Vagina (tissue), 2 donors: ENCODE measurements at regions not wholly inside any gene's neighbourhood (a gene's known extent, or its start where the extent isn't known, plus 50 kb on each side); places are given as distances from the start of the nearest gene placed in this dataset.

Experiments used
- DNase-seq, 2 donors: peaks; one replicate each; pipeline ENCODE4 v3.0.0-alpha.2; 2017; ENCODE audit errors: extremely low spot score in 2 of 2
- H3K27ac ChIP-seq: fragments of 200-600 bp; sonication (generic); one replicate; pipeline ENCODE4 v1.5.1; 2019
- H3K27me3 ChIP-seq: fragments of 200-600 bp; sonication (generic); one replicate; pipeline ENCODE4 v1.5.1; 2019
- H3K36me3 ChIP-seq, 2 donors: fragments of 200-600 bp; sonication (generic); one replicate each; pipeline ENCODE4 v1.5.1; 2017 to 2019
- H3K4me1 ChIP-seq: fragments of 200-600 bp; sonication (generic); one replicate; pipeline ENCODE4 v1.5.1; 2019
- H3K4me3 ChIP-seq, 2 donors: fragments of 200-600 bp; sonication (generic); 1 replicate in 1 of 2; 2 replicates in 1 of 2; pipeline ENCODE4 v1.5.1; 2016 to 2019
- H3K9me3 ChIP-seq: fragments of 200-600 bp; sonication (generic); one replicate; pipeline ENCODE4 v1.5.1; 2019
- POLR2A ChIP-seq, 2 donors: fragments of 450-650 bp; IDR thresholded peaks; one replicate each; pipeline ENCODE4 v1.6.1; 2017; ENCODE audit warnings: antibody characterized with exemption in 2 of 2, mild to moderate bottlenecking in 2 of 2, moderate library complexity in 2 of 2
- POLR2AphosphoS5 ChIP-seq, 2 donors: sonication (generic); formaldehyde crosslinking; IDR thresholded peaks; one replicate each; pipeline ENCODE4 v1.9.0; 2017; ENCODE audit warnings: antibody characterized with exemption in 2 of 2, mild to moderate bottlenecking in 2 of 2, low read depth in 1 of 2; ENCODE audit not compliant: insufficient read depth in 1 of 2
- intact Hi-C: fragments of 100-400 bp; cut with DNase I; formaldehyde crosslinking; loops from one replicate; pipeline ENCODE4 v1.15.1; 2023
- TF ChIP-seq, protein P1 (sequence below), 3 experiments: fragments of 450-650 bp in 2 of 3; fragments of 200-600 bp in 1 of 3; sonication (generic) in 1 of 3; IDR thresholded peaks; one replicate each; pipeline ENCODE4 v1.5.1; 2017 to 2019; ENCODE audit warnings: antibody characterized with exemption in 3 of 3, mild to moderate bottlenecking in 2 of 3, moderate library complexity in 2 of 3

DNA sequence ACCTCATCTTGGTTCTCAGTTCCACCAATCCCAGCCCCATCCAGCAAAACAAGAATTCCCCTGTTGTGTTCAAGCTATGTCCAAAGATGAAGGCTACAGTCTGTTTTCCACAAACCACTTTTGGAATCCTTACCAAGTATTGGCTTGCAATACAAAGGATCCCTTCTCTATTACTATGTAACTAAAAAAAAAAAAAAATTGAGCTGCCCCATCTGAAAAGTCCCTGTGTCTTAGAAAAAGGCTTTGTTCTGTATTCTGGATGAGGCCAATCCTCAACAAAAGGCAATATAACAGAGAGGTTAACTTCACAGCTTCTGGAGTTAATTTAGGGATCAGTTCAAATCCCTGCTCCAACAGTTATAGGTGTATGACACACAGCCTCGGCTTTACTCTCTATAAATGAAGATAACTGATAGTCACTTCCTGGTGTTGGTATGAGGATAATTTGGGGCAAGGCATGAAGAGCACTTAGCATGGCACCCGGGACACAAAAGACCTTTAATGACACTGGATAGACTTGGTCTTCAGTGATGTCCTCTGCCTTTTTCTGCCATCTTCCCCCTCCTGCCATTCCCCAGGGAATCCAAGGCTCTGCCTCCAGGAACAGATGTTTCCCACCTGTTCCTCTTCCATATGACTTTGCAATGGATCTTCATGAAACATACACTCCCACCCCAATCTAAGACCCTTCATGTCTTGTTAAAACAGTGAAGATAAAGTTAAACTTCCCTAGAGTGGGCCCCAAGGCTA is 61.2 kb upstream of the ATL2 start:
- no peaks in the 10 kb centered on the region for H3K27me3 ChIP-seq
- intact Hi-C loops: no loop called here
- H3K36me3 ChIP-seq: no peaks in the 10 kb centered on the region
- no peak overlapping the region for H3K27ac ChIP-seq
- no peak overlapping the region for H3K4me3 ChIP-seq
- H3K9me3 ChIP-seq: no peaks in the 10 kb centered on the region
- H3K4me1 ChIP-seq: peaks cover 19% of the 10 kb centered on the region
- DNase-seq: no peak
- TF ChIP-seq, protein P1, sequence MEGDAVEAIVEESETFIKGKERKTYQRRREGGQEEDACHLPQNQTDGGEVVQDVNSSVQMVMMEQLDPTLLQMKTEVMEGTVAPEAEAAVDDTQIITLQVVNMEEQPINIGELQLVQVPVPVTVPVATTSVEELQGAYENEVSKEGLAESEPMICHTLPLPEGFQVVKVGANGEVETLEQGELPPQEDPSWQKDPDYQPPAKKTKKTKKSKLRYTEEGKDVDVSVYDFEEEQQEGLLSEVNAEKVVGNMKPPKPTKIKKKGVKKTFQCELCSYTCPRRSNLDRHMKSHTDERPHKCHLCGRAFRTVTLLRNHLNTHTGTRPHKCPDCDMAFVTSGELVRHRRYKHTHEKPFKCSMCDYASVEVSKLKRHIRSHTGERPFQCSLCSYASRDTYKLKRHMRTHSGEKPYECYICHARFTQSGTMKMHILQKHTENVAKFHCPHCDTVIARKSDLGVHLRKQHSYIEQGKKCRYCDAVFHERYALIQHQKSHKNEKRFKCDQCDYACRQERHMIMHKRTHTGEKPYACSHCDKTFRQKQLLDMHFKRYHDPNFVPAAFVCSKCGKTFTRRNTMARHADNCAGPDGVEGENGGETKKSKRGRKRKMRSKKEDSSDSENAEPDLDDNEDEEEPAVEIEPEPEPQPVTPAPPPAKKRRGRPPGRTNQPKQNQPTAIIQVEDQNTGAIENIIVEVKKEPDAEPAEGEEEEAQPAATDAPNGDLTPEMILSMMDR (IDR thresholded peaks at IDR 0.05): no peak
- TF ChIP-seq POLR2AphosphoS5 (IDR thresholded peaks at IDR 0.05; ENCODE audit: insufficient read depth in 1 of 2, low read depth in 1 of 2): no peak
- no peak for TF ChIP-seq POLR2A (IDR thresholded peaks at IDR 0.05)

DNA sequence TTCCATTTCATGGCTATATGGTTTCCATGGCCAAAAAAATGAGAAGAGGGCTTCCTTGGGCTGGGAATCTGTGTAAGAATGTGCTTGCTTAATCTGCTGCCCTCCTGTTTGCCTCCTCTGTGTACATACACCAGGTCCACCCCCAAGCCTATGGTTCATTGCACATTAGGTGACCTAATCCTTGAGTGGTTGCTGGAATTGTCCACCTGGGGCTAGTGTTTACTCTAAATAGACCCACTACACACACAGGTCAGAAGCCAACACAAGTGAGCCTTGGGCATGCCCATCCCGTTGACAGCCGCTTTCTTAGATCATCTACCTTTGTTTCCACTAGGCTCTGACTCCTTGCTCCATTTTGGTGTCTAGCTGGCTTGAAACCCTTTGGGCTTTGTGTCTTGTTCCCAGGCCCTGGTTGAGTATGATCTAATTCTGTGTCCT is 59.2 kb upstream of the ATL2 start:
- intact Hi-C loops: no loop called here
- Histone ChIP-seq H3K4me1 (peaks cover 2% of the 10 kb centered on the region), H3K36me3 (no peaks in the 10 kb centered on the region), H3K27me3 (no peaks in the 10 kb centered on the region), H3K4me3 (no peak overlapping the region), H3K9me3 (no peaks in the 10 kb centered on the region), H3K27ac (no peak overlapping the region)
- TF ChIP-seq, protein P1 (IDR thresholded peaks at IDR 0.05): no peak
- DNase-seq: no peak

DNA sequence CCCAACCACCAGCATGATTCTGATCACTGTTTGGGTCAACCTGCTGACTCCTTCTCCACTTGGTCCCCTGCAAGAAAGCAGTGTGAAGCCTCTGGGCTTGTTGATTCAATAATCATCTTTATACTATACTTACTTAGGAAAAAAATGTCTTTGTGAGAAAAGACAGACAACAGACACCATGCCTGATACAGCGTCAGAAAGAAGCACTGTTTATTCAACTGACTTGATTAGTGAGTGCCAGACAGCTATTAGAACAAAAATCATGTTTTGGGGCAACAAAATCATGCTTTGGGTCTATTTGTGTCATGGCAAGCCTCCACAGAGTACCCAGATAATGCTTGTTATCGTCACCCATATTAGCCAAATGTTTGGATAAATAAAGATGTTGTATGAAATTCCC is 58.7 kb upstream of the ATL2 start:
- Histone ChIP-seq H3K4me3 (no peak overlapping the region), H3K9me3 (no peaks in the 10 kb centered on the region), H3K27me3 (no peaks in the 10 kb centered on the region), H3K27ac (no peak overlapping the region), H3K36me3 (no peaks in the 10 kb centered on the region), H3K4me1 (no peaks in the 10 kb centered on the region)
- no peak for TF ChIP-seq POLR2AphosphoS5 (IDR thresholded peaks at IDR 0.05; ENCODE audit: insufficient read depth in 1 of 2, low read depth in 1 of 2)
- TF ChIP-seq POLR2A (IDR thresholded peaks at IDR 0.05): no peak
- TF ChIP-seq, protein P1 (IDR thresholded peaks at IDR 0.05): no peak
- no peak for DNase-seq
- intact Hi-C loops: no loop called here

DNA sequence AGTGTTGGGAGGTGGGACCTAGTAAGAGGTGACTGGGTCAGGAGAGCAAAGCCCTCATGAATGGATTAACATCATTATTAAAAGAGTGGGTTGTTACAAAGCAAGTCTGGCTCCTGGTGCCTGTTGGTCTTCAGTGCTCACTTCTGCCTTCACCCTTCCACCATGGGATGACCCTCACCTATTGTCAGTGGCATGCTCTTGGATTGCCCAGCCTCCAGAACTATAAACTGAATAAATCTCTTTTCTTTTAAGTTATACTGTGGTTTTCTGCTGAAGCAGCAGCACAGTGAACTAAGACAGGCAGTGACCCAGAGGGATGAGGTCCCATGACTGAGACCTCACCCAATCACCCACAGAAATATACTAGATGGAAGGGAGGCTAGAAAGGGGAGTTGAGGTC is 57.5 kb upstream of the ATL2 start:
- TF ChIP-seq POLR2AphosphoS5 (IDR thresholded peaks at IDR 0.05; ENCODE audit: insufficient read depth in 1 of 2, low read depth in 1 of 2): no peak
- TF ChIP-seq, protein P1 (IDR thresholded peaks at IDR 0.05): no peak
- TF ChIP-seq POLR2A (IDR thresholded peaks at IDR 0.05): no peak
- no peaks in the 10 kb centered on the region for H3K27me3 ChIP-seq
- intact Hi-C loops: no loop called here
- H3K9me3 ChIP-seq: no peaks in the 10 kb centered on the region
- H3K4me1 ChIP-seq: no peaks in the 10 kb centered on the region
- H3K36me3 ChIP-seq: no peaks in the 10 kb centered on the region
- H3K4me3 ChIP-seq: no peak overlapping the region
- DNase-seq: no peak
- H3K27ac ChIP-seq: no peak overlapping the region

DNA sequence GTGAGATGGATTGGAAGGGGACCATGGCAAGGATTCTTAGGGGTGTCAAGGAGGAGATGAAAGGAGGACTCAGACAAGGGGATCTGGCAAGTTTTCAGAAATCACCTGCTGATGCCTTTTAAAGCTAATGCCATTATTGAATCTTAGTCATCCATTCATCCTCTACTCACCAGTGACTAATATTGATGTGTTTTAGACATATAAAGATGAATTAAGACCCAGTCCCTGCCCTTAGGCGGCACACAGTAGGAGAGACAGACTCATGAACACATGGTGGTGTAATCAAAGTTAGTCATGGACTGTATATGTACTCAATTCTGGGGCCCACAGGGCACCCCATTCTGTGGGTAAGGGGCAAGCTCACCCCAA is 56.5 kb upstream of the ATL2 start:
- Histone ChIP-seq H3K9me3 (no peaks in the 10 kb centered on the region), H3K27me3 (no peaks in the 10 kb centered on the region), H3K27ac (no peak overlapping the region), H3K36me3 (no peaks in the 10 kb centered on the region), H3K4me1 (peaks cover 1% of the 10 kb centered on the region), H3K4me3 (no peak overlapping the region)
- DNase-seq: no peak
- TF ChIP-seq POLR2A (IDR thresholded peaks at IDR 0.05): no peak
- TF ChIP-seq POLR2AphosphoS5 (IDR thresholded peaks at IDR 0.05; ENCODE audit: insufficient read depth in 1 of 2, low read depth in 1 of 2): peak in 1 of 2 donors; percentile 26
- intact Hi-C loops: no loop called here
